Astrocyte (in vitro differentiated cells and primary cell): ENCODE measurements at regions not wholly inside any gene's neighbourhood (a gene's known extent, or its start where the extent isn't known, plus 50 kb on each side); places are given as distances from the start of the nearest gene placed in this dataset.

ENCODE experiments used
- DNase-seq: peaks from one replicate; pipeline ENCODE4 v3.0.0-alpha.2; 2010; ENCODE audit warnings: low read depth
- FAIRE-seq: peaks from 2 replicates; lab custom pipeline; 2011; peaks lifted over from hg19 to GRCh38; lab: Jason Lieb, UNC
- H2AFZ ChIP-seq: 2 replicates; pipeline ENCODE4 v1.6.0; 2012; ENCODE audit warnings: low read depth, low read length, inconsistent platforms
- H3K27ac ChIP-seq: 2 replicates; pipeline ENCODE4 v1.5.1; 2011; ENCODE audit warnings: low read depth, low read length, inconsistent platforms
- H3K27me3 ChIP-seq: 2 replicates; pipeline ENCODE4 v1.6.0; 2011; ENCODE audit warnings: low read length, inconsistent platforms; ENCODE audit not compliant: insufficient read depth
- H3K36me3 ChIP-seq: 2 replicates; pipeline ENCODE4 v1.5.1; 2011; ENCODE audit warnings: low read length, inconsistent platforms; ENCODE audit not compliant: insufficient read depth
- H3K4me1 ChIP-seq: 2 replicates; pipeline ENCODE4 v1.5.1; 2011; ENCODE audit warnings: low read length, inconsistent platforms; ENCODE audit not compliant: insufficient read depth
- H3K4me2 ChIP-seq: 2 replicates; pipeline ENCODE4 v1.6.0; 2012; ENCODE audit warnings: low read length, inconsistent platforms
- H3K4me3 ChIP-seq: 2 replicates; pipeline ENCODE4 v1.5.1; 2011; ENCODE audit warnings: low read depth, mild to moderate bottlenecking, low read length, inconsistent platforms; ENCODE audit not compliant: insufficient read depth
- H3K79me2 ChIP-seq: 2 replicates; pipeline ENCODE4 v1.6.0; 2012; ENCODE audit warnings: mild to moderate bottlenecking, low read length, inconsistent platforms; ENCODE audit not compliant: insufficient read depth
- H3K9ac ChIP-seq: 2 replicates; pipeline ENCODE4 v1.6.0; 2012; ENCODE audit warnings: mild to moderate bottlenecking, low read length, inconsistent platforms
- H3K9me3 ChIP-seq: 2 replicates; pipeline ENCODE4 v1.5.1; 2012; ENCODE audit warnings: low read depth, mild to moderate bottlenecking, low read length, inconsistent platforms; ENCODE audit not compliant: insufficient read depth
- H4K20me1 ChIP-seq: 2 replicates; pipeline ENCODE4 v1.6.0; 2012; ENCODE audit warnings: low read length, inconsistent platforms; ENCODE audit not compliant: insufficient read depth
- H3K27ac Mint-ChIP-seq: one replicate; pipeline ENCODE4 v1.8.0; 2021; ENCODE audit warnings: mild to moderate bottlenecking, mixed read lengths; ENCODE audit not compliant: unreplicated experiment
- H3K27me3 Mint-ChIP-seq: one replicate; pipeline ENCODE4 v1.8.0; 2021; ENCODE audit warnings: low read depth, mixed read lengths; ENCODE audit not compliant: unreplicated experiment
- H3K36me3 Mint-ChIP-seq: one replicate; pipeline ENCODE4 v1.8.0; 2021; ENCODE audit warnings: low read depth, mixed read lengths; ENCODE audit not compliant: unreplicated experiment
- H3K4me1 Mint-ChIP-seq: one replicate; pipeline ENCODE4 v1.8.0; 2021; ENCODE audit warnings: low read depth, mixed read lengths; ENCODE audit not compliant: unreplicated experiment
- H3K4me3 Mint-ChIP-seq: one replicate; pipeline ENCODE4 v1.8.0; 2021; ENCODE audit warnings: mild to moderate bottlenecking, moderate library complexity, mixed read lengths; ENCODE audit not compliant: unreplicated experiment
- H3K9me3 Mint-ChIP-seq: one replicate; pipeline ENCODE4 v1.8.0; 2021; ENCODE audit warnings: mild to moderate bottlenecking, mixed read lengths; ENCODE audit not compliant: unreplicated experiment
- CTCF ChIP-seq: IDR thresholded peaks from 2 replicates; pipeline ENCODE4 v1.5.1; 2011; ENCODE audit warnings: low read depth, mild to moderate bottlenecking, inconsistent platforms, low read length, moderate library complexity; ENCODE audit not compliant: insufficient read depth
- EZH2 ChIP-seq: IDR thresholded peaks from 2 replicates; pipeline ENCODE4 v1.6.1; 2012; ENCODE audit warnings: mild to moderate bottlenecking, low read length, inconsistent platforms; ENCODE audit not compliant: insufficient read depth

- no peak overlapping the region for H3K4me3 Mint-ChIP-seq
- Histone ChIP-seq H2AFZ (no peak overlapping the region), H3K4me1 (no peaks in the 10 kb centered on the region), H3K4me2 (no peak overlapping the region), H3K36me3 (no peaks in the 10 kb centered on the region), H4K20me1 (no peaks in the 10 kb centered on the region), H3K27me3 (no peaks in the 10 kb centered on the region), H3K27ac (no peak overlapping the region), H3K4me3 (no peak overlapping the region), H3K9ac (no peak overlapping the region), H3K9me3 (no peaks in the 10 kb centered on the region), H3K79me2 (no peaks in the 10 kb centered on the region)
- TF ChIP-seq CTCF: no peak
- TF ChIP-seq EZH2: no peak
- H3K9me3 Mint-ChIP-seq: no peaks in the 10 kb centered on the region
- H3K27me3 Mint-ChIP-seq: peaks cover 6% of the 10 kb centered on the region
- peaks cover 4% of the 10 kb centered on the region for H3K4me1 Mint-ChIP-seq
- DNase-seq: peak; percentile 22
- H3K27ac Mint-ChIP-seq: no peak overlapping the region
- no peaks in the 10 kb centered on the region for H3K36me3 Mint-ChIP-seq
- no peak for FAIRE-seq
These were observed 156.6 kb upstream of the ETAA1 start for GRCh38 chr2:67240507-67240906.

GRCh38 chr2:67241453-67241852 is 155.7 kb upstream of the ETAA1 start:
- Mint-ChIP-seq H3K4me1 (peaks cover 4% of the 10 kb centered on the region), H3K9me3 (no peaks in the 10 kb centered on the region), H3K27ac (no peak overlapping the region), H3K36me3 (no peaks in the 10 kb centered on the region), H3K4me3 (no peak overlapping the region), H3K27me3 (peaks cover 13% of the 10 kb centered on the region)
- Histone ChIP-seq H3K4me1 (no peaks in the 10 kb centered on the region), H3K27ac (no peak overlapping the region), H3K36me3 (no peaks in the 10 kb centered on the region), H3K4me2 (no peak overlapping the region), H3K79me2 (no peaks in the 10 kb centered on the region), H2AFZ (no peak overlapping the region), H3K9ac (no peak overlapping the region), H3K27me3 (no peaks in the 10 kb centered on the region), H4K20me1 (no peaks in the 10 kb centered on the region), H3K9me3 (no peaks in the 10 kb centered on the region), H3K4me3 (no peak overlapping the region)
- FAIRE-seq: no peak
- TF ChIP-seq EZH2: no peak
- TF ChIP-seq CTCF: no peak
- DNase-seq: no peak

GRCh38 chr2:67242456-67242855 is 154.7 kb upstream of the ETAA1 start:
- H3K27ac ChIP-seq: no peak overlapping the region
- H3K9ac ChIP-seq: no peak overlapping the region
- no peak for TF ChIP-seq CTCF
- no peak for TF ChIP-seq EZH2
- Mint-ChIP-seq H3K4me3 (no peak overlapping the region), H3K9me3 (no peaks in the 10 kb centered on the region), H3K36me3 (no peaks in the 10 kb centered on the region), H3K27ac (no peak overlapping the region), H3K27me3 (peaks cover 10% of the 10 kb centered on the region), H3K4me1 (peaks cover 4% of the 10 kb centered on the region)
- H3K27me3 ChIP-seq: no peaks in the 10 kb centered on the region
- FAIRE-seq (no peak), DNase-seq (no peak)
- H3K36me3 ChIP-seq: no peaks in the 10 kb centered on the region
- H3K4me2 ChIP-seq: no peak overlapping the region
- no peaks in the 10 kb centered on the region for H3K79me2 ChIP-seq
- H2AFZ ChIP-seq: no peak overlapping the region
- no peaks in the 10 kb centered on the region for H3K9me3 ChIP-seq
- no peak overlapping the region for H3K4me3 ChIP-seq
- H4K20me1 ChIP-seq: no peaks in the 10 kb centered on the region
- no peaks in the 10 kb centered on the region for H3K4me1 ChIP-seq
